SKM-1 treated with dmso at 0.1 percent for 144 hours (cell line): ENCODE measurements at regions not wholly inside any gene's neighbourhood (a gene's known extent, or its start where the extent isn't known, plus 50 kb on each side); places are given as distances from the start of the nearest gene placed in this dataset.

Source experiments
- DNase-seq: peaks from one replicate; lab custom pipeline; 2025; ENCODE audit not compliant: unreplicated experiment; lab: John Stamatoyannopoulos, UW

- no peak for DNase-seq
These were observed 53.8 kb downstream of the ADM start for GRCh38 chr11:10358696-10359095.

- no peak for DNase-seq
These were observed 54.3 kb downstream of the ADM start for GRCh38 chr11:10359171-10359570.

- DNase-seq = no peak
These were observed 56.0 kb downstream of the ADM start for GRCh38 chr11:10360835-10361234.

- DNase-seq = no peak
These were observed 60.2 kb downstream of the ADM start for GRCh38 chr11:10365045-10365444.

GRCh38 chr11:10366568-10367331 is 61.9 kb downstream of the ADM start:
- peak; percentile 88 for DNase-seq

GRCh38 chr11:10371926-10372641 is 67.2 kb downstream of the ADM start:
- no peak for DNase-seq

GRCh38 chr11:10373340-10373739 is 68.5 kb downstream of the ADM start:
- DNase-seq = no peak

- no peak for DNase-seq
These were observed 69.1 kb downstream of the ADM start for GRCh38 chr11:10373929-10374328.

GRCh38 chr11:10374386-10374785 is 69.5 kb downstream of the ADM start:
- no peak for DNase-seq

GRCh38 chr11:10375280-10375971 is 70.6 kb downstream of the ADM start:
- no peak for DNase-seq

GRCh38 chr11:10376061-10376460 is 71.2 kb downstream of the ADM start:
- no peak for DNase-seq

GRCh38 chr11:10377183-10377582 is 72.3 kb downstream of the ADM start:
- no peak for DNase-seq

GRCh38 chr11:10378362-10378761 is 73.5 kb downstream of the ADM start:
- no peak for DNase-seq

- no peak for DNase-seq
These were observed 74.1 kb downstream of the ADM start for GRCh38 chr11:10379022-10379421.

- no peak for DNase-seq
These were observed 74.6 kb downstream of the ADM start for GRCh38 chr11:10379426-10379825.

GRCh38 chr11:10379871-10380568 is 75.0 kb upstream of the AMPD3 start:
- no peak for DNase-seq

- DNase-seq = no peak
These were observed 74.1 kb upstream of the AMPD3 start for GRCh38 chr11:10380921-10381320.

GRCh38 chr11:10381736-10382135 is 73.3 kb upstream of the AMPD3 start:
- no peak for DNase-seq

- DNase-seq = no peak
These were observed 72.5 kb upstream of the AMPD3 start for GRCh38 chr11:10382518-10382917.

GRCh38 chr11:10385696-10386095 is 69.4 kb upstream of the AMPD3 start:
- DNase-seq = no peak

GRCh38 chr11:10386361-10386760 is 68.7 kb upstream of the AMPD3 start:
- DNase-seq = no peak

- DNase-seq = no peak
These were observed 68.2 kb upstream of the AMPD3 start for GRCh38 chr11:10386861-10387205.
